Activated T-cell treated with anti-CD3 and anti-CD28 coated beads, Interleukin-2, amount 50 U/mL, for 24 hours (primary cell): ENCODE measurements at regions not wholly inside any gene's neighbourhood (a gene's known extent, or its start where the extent isn't known, plus 50 kb on each side); places are given as distances from the start of the nearest gene placed in this dataset.

Source experiments
- DNase-seq: peaks from one replicate; pipeline ENCODE4 v3.0.0-alpha.2; 2020
- H3K27ac Mint-ChIP-seq: 2 replicates; pipeline ENCODE4 v1.8.0; 2020; ENCODE audit warnings: mild to moderate bottlenecking, mixed read lengths
- H3K27me3 Mint-ChIP-seq: 2 replicates; pipeline ENCODE4 v1.8.0; 2020; ENCODE audit warnings: mixed read lengths
- H3K36me3 Mint-ChIP-seq: 2 replicates; pipeline ENCODE4 v1.8.0; 2020; ENCODE audit warnings: low read depth, mixed read lengths
- H3K4me1 Mint-ChIP-seq: 2 replicates; pipeline ENCODE4 v1.8.0; 2020; ENCODE audit warnings: low read depth, mixed read lengths
- H3K4me3 Mint-ChIP-seq: 2 replicates; pipeline ENCODE4 v1.8.0; 2020; ENCODE audit warnings: mild to moderate bottlenecking, moderate library complexity, mixed read lengths
- H3K9me3 Mint-ChIP-seq: 2 replicates; pipeline ENCODE4 v1.8.0; 2020; ENCODE audit warnings: mixed read lengths

DNA sequence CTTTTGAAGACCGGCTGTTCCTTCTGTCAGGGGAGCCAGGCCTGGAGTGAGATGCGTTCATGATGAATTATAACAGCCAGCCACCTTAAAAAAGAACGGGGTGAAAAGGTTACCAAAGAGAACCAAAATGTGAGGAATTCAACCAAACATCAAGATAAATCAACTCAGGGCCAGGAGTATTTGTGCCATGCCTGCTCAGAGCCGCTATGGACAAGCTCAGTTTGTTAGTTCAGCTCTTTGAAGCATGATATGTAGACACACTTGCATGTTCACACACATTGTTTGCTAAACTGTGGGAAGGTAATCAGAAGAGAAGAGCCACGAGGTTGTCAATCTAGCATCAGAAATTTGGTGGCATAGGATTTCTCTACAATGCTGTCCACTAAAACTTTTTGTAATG, 367.4 kb upstream of the TBX3 start:
- Mint-ChIP-seq H3K4me3 (no peak overlapping the region), H3K36me3 (no peaks in the 10 kb centered on the region), H3K9me3 (peaks cover 8% of the 10 kb centered on the region), H3K27me3 (no peaks in the 10 kb centered on the region), H3K27ac (no peak overlapping the region), H3K4me1 (no peaks in the 10 kb centered on the region)
- DNase-seq, result no peak

DNA sequence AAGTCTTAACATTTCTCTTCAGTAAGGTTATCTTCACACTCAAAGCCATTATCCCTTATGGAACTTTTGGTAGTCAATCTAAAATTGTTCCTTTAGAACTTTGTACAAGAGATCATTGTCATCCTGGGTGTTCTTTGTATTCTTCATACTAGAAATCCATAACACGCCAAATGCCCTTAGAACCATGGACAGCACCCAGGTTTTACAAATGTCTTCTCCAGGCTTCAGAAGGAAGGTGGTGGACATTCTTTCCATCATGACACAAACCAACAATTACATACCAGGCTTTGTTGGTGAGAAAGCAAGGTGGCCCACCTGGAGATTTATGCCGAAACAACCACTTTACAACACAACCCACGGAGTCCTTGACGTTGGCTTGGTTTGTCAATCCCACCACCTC, 365.6 kb upstream of the TBX3 start:
- peaks cover 6% of the 10 kb centered on the region for H3K9me3 Mint-ChIP-seq
- no peak overlapping the region for H3K4me3 Mint-ChIP-seq
- DNase-seq, result no peak
- H3K36me3 Mint-ChIP-seq, result no peaks in the 10 kb centered on the region
- no peaks in the 10 kb centered on the region for H3K27me3 Mint-ChIP-seq
- H3K27ac Mint-ChIP-seq, result no peak overlapping the region
- H3K4me1 Mint-ChIP-seq, result no peaks in the 10 kb centered on the region

DNA sequence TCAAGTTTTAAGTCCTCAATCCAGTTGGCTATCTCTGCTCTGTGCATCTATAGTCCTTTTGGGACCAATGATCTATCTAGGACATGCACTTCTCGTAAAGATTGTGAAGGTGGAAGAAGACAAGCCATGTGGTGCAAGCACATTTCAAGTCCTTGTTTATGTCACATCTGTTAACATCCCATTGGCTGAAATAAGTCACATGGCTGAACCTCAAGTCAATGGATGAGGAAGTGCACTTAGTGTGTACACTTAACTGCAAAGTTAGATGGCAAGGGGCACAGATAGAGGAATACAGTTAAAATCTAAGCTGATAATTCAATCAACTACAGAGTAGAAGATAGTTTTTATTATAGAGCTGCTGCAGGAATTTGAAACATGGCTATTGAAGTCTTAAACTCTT, 362.8 kb upstream of the TBX3 start:
- no peak for DNase-seq
- Mint-ChIP-seq H3K27ac (no peak overlapping the region), H3K4me1 (no peaks in the 10 kb centered on the region), H3K36me3 (no peaks in the 10 kb centered on the region), H3K4me3 (no peak overlapping the region), H3K27me3 (no peaks in the 10 kb centered on the region), H3K9me3 (peaks cover 4% of the 10 kb centered on the region)

DNA sequence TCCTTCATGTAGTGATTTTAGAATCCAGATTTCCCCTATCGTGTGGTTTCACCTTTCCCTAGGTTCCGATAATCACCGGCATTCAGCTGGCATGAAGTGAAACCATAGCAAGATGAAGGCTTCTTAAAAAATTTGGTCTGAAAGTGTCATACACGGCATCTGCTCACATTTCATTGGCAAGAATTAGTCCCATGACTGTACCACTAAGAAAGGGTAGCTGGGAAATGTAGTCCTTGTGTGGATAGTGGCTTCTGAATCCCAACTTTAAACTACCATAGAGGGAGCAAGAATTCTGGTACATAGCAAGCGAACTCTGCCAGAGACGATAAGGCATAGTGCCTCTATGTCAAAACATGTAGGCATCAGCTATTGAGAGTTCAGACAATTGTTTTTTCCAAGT, 360.1 kb upstream of the TBX3 start:
- no peak for DNase-seq
- H3K4me1 Mint-ChIP-seq, result no peaks in the 10 kb centered on the region
- no peak overlapping the region for H3K4me3 Mint-ChIP-seq
- no peaks in the 10 kb centered on the region for H3K27me3 Mint-ChIP-seq
- no peaks in the 10 kb centered on the region for H3K36me3 Mint-ChIP-seq
- no peak overlapping the region for H3K27ac Mint-ChIP-seq
- peaks cover 4% of the 10 kb centered on the region for H3K9me3 Mint-ChIP-seq

DNA sequence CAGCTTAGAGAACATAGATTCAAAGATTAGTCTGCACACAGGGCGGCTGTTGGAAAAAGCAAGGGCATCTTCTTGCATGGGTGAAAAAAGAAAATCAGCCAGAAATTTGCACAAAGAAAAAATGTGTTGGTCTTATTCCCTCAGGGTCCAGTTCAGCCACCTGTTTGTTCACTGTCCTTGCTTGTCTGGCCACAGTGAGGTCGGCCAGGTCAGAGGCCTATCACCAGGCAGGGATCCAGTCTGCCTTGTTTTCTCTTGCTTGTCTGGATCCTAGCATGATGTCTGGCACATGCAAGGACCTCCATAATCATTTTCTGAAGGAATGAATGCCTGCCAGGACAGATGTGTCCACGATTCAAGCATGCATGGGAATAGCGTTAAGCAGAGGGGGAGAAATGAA, 359.1 kb upstream of the TBX3 start:
- no peaks in the 10 kb centered on the region for H3K27me3 Mint-ChIP-seq
- no peaks in the 10 kb centered on the region for H3K36me3 Mint-ChIP-seq
- no peak overlapping the region for H3K4me3 Mint-ChIP-seq
- no peaks in the 10 kb centered on the region for H3K4me1 Mint-ChIP-seq
- H3K27ac Mint-ChIP-seq, result no peak overlapping the region
- H3K9me3 Mint-ChIP-seq, result peaks cover 4% of the 10 kb centered on the region
- DNase-seq, result no peak

DNA sequence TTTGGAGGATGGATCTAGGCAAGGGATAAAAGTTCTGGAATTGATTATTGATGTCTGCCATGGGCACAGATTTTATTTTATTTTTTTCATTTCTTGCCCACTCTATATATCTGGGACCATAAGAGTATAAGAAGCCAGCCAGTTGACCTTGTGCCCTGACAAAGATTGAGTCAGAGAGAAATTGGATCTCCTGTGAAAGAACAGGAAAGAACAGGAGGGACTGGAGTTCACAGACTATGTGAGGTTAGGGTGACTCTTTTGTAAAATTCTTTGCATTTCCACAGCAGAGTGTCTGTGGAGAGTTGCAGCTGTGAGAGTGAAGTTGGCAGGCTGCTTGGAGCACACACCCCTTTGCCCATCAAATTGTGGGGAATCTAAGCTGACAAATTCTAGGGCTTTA, 358.4 kb upstream of the TBX3 start:
- Mint-ChIP-seq H3K27ac (no peak overlapping the region), H3K4me1 (no peaks in the 10 kb centered on the region), H3K27me3 (no peaks in the 10 kb centered on the region), H3K9me3 (peaks cover 4% of the 10 kb centered on the region), H3K36me3 (no peaks in the 10 kb centered on the region), H3K4me3 (no peak overlapping the region)
- no peak for DNase-seq

DNA sequence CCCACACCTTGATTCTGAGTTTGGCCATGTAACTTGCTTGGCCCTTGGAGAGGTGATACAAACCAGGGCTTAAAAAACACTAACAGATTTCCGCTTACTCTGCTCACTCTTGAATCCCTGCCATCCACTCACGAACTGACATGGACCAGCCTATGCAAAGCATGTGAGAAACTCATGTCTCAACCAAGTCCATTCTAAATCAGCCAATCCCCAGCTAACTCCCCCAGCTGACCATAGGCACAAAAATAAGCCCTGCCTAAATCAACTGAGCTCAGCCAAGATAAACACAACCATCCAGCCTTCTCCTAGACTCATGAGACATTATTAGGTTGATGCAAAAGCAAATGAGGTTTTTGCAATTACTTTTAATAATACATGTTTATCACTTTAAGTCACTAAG, 353.9 kb upstream of the TBX3 start:
- Mint-ChIP-seq H3K36me3 (no peaks in the 10 kb centered on the region), H3K27ac (no peak overlapping the region), H3K9me3 (no peaks in the 10 kb centered on the region)

DNA sequence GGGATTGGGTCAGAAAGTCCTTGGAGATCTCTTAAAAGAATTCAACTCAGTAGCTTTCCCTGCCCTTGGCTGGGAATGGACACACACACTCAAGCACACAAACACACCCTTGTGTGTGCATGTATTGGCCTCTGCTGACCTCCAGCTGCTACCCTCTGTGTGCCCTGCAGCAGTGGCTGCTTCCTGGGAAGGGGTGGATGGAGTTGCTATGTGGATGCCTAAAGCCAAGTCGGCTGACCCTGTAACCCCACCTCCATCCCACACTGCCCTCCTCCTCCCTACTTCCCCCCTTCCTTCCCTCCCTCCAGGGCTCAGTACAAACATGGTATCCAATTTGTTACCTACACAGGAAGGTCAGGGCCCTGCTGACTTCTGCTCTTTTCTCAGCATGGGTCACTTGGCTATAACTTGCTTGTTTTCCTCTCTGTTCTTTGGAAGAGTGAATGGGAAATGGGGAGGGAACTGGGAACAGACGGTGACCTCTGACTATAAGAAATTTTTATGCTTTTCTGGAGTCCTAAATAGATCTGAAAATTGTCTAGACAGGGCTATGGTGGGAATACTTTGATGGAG, 351.6 kb upstream of the TBX3 start:
- Mint-ChIP-seq H3K27me3 (no peaks in the 10 kb centered on the region), H3K4me3 (no peak overlapping the region), H3K27ac (no peak overlapping the region), H3K36me3 (no peaks in the 10 kb centered on the region), H3K9me3 (no peaks in the 10 kb centered on the region), H3K4me1 (no peaks in the 10 kb centered on the region)
- no peak for DNase-seq

More for the DNA sequence above, 353.9 kb upstream of the TBX3 start:
- Mint-ChIP-seq H3K4me3 (no peak overlapping the region), H3K4me1 (no peaks in the 10 kb centered on the region), H3K27me3 (no peaks in the 10 kb centered on the region)
- DNase-seq, result no peak

DNA sequence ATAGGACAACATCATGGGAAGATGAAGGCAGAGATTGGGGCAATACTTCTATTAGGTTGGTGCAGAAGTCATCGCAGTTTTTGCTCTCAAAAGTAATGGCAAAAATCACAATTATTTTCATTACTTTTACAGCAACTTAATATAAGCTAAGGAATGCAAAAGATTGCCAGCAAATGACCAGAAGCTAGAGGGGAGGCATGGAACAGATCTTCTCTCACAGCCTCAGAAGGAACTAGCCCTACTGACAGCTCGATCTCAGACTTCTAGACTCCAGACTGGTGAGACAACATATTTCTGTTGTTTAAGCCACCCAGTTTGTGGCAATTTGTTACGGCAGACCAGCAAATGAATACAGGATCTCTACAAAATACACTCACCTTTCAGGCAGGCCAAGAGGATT, 348.5 kb upstream of the TBX3 start:
- Mint-ChIP-seq H3K36me3 (no peaks in the 10 kb centered on the region), H3K4me3 (no peak overlapping the region), H3K27ac (no peak overlapping the region), H3K4me1 (no peaks in the 10 kb centered on the region), H3K9me3 (peaks cover 6% of the 10 kb centered on the region), H3K27me3 (no peaks in the 10 kb centered on the region)
- no peak for DNase-seq

DNA sequence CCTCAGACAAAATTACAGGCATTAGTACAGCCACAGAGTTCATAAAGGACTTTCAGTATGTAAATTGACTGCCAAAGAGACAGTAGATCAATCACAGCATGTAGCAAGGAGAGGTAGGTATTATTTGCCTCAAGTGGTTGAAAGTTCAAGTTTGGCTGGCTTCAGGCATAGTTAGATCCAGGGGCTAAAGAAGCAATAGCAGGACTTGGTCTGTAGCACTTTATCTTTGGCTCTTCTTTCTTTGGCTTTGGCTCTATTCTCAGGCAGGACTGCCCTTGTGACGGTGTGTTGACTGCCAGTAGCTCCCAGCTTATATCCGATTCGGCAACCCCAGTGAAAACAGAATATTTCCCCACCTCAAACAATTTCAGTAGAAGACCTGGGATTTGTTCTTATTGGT, 346.0 kb upstream of the TBX3 start:
- Mint-ChIP-seq H3K36me3 (no peaks in the 10 kb centered on the region), H3K27me3 (no peaks in the 10 kb centered on the region), H3K9me3 (peaks cover 16% of the 10 kb centered on the region), H3K4me3 (no peak overlapping the region), H3K4me1 (no peaks in the 10 kb centered on the region), H3K27ac (no peak overlapping the region)
- no peak for DNase-seq

DNA sequence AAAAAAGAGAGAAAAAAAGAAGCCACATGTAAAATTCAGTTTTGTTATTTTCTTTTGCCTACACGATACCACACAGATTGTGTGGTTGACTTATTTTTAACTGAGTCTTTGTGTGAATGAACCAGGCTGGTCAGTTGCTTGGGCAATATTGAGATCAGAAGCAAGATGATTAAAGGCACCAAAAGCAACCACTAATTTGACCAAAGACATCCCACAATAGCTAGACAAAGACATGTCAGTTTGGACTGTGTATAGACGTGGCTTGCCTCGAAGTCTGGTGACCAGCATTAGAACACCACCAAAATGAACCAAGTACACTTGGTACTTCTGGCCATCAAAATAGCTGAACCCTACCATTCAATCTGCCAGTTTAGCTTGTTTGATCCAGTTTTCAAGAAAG, 340.6 kb upstream of the TBX3 start:
- no peaks in the 10 kb centered on the region for H3K36me3 Mint-ChIP-seq
- DNase-seq, result no peak
- no peaks in the 10 kb centered on the region for H3K4me1 Mint-ChIP-seq
- H3K9me3 Mint-ChIP-seq, result peaks cover 22% of the 10 kb centered on the region
- no peak overlapping the region for H3K4me3 Mint-ChIP-seq
- no peak overlapping the region for H3K27ac Mint-ChIP-seq
- H3K27me3 Mint-ChIP-seq, result no peaks in the 10 kb centered on the region

DNA sequence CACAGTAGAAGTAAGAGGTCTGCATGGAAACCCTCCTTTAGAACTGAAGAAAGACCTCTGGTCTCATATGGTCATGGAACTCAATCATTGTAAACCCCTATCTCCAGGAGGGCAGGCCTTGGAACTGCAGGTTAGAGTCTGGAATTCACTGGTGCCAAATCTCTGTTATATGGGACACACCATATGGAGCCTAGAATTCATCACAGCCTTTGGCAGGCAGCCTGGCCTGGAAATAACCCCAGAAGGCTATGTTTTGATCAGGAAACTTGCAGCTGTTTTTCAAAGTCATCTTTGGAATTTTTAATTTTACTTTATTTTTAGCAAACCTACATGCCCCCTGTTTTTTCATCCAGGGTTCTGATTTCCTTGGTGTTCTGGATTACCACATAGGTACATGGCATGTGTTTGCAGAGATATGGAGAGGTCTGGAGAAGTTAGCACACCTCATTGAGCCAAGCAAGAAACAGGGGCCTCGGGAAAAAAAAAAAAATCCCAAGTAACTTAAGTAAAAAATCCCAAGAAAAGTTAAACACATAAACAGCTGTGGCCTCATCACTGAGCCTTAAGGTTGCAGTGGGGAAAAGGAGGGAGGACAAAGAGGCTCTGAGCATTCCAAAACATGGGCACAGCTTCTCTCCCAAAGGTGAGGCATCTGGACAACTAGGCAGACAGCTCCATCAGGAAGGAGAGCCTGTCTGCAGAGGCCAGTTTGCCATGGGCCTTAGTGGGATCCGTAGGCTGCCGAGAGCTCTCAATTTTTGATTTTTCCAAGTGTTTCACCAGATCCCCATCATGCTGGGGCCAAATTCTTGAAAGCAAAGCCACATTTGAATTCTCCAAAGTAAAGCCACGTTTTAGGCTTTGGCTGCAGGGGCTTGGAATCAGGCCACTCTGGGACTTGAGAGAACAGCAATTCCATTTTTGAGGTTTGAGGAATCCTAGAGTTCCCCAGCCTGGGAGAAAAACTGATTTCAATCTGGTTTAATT, 339.6 kb upstream of the TBX3 start:
- Mint-ChIP-seq H3K27me3 (no peaks in the 10 kb centered on the region), H3K9me3 (peaks cover 22% of the 10 kb centered on the region), H3K4me1 (no peaks in the 10 kb centered on the region), H3K4me3 (no peak overlapping the region), H3K36me3 (no peaks in the 10 kb centered on the region), H3K27ac (no peak overlapping the region)
- DNase-seq, result no peak

DNA sequence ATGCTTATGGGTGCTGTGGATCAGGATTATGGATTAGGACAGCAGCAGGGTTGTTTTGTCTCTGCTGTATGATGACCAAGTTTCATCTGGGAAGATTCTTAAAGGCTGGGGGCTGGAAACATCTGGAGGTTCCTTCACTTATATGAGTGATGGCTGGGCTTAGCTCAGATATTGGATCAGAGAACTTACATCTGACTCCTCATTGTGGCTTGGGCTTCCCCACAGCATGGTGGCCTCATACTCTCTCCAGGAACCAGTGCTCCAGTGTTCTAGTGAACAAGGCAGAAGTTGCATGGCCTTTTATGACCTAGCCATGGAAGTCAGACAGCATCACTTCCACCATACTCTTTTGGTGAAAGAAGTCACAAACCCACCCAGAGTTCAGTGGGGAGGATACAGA, 336.1 kb upstream of the TBX3 start:
- Mint-ChIP-seq H3K27ac (no peak overlapping the region), H3K4me3 (no peak overlapping the region), H3K36me3 (no peaks in the 10 kb centered on the region), H3K4me1 (no peaks in the 10 kb centered on the region), H3K27me3 (no peaks in the 10 kb centered on the region), H3K9me3 (peaks cover 14% of the 10 kb centered on the region)
- DNase-seq, result no peak

DNA sequence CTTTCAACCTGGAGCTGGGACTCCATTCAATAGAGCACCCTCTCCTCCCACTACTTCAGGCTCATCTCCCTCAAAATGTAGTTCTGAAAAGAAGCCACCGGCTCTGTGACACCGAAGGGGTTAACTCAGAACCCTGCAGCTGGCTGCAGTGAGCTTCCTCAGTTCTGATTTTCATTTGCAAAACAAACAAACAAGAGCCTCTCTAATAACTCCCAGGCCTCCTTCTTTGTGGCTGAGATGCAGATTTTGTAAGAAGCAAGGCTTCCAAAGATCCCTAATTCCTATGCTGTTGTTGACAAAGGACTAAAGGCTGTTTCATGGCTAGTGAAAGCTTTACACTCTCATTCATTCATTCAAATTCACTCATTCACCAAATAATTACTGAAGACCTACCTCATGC, 333.4 kb upstream of the TBX3 start:
- Mint-ChIP-seq H3K4me1 (no peaks in the 10 kb centered on the region), H3K27ac (no peak overlapping the region), H3K27me3 (no peaks in the 10 kb centered on the region), H3K36me3 (no peaks in the 10 kb centered on the region), H3K9me3 (peaks cover 13% of the 10 kb centered on the region), H3K4me3 (no peak overlapping the region)
- no peak for DNase-seq

DNA sequence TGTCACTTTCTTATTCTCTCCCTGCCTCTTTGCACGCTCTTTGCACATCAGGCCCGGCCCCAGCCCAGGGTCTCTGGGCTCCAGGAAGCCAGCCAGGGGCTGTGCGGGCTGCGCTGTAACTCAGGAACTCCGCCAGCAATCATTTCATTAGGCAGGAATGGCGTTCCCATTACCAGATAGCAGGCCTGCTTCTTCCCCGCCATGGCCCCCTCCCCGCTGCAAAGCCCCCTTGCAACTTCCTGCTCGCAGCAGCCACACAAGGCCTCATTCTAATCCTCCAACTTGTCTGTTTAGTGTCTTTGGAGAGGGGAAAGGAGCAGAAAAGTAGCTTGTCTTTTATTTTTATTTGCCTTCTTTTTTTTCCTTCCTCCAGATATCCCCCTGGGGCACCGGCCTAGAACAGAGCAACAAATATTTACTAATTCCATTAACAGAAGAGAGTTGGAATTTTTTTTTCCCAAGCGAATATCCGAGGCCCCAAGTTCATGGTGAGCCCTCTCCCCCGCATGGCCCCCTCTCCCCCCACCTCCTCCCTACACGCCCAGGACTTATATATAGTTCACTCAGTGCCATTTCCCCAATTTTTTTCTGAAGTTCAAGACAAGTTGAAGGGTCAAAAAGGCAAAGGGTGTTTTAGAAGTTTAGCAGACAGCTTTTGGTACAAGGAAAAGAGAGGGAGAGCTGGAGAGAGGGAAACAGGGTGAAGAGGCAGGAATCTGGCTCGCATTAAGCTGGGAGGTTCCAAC, 329.4 kb upstream of the TBX3 start:
- Mint-ChIP-seq H3K36me3 (no peaks in the 10 kb centered on the region), H3K9me3 (peaks cover 2% of the 10 kb centered on the region), H3K27ac (no peak overlapping the region), H3K4me3 (no peak overlapping the region), H3K27me3 (no peaks in the 10 kb centered on the region), H3K4me1 (no peaks in the 10 kb centered on the region)
- DNase-seq, result no peak
